Neural progenitor cell (in vitro differentiated cells): ENCODE measurements at regions not wholly inside any gene's neighbourhood (a gene's known extent, or its start where the extent isn't known, plus 50 kb on each side); places are given as distances from the start of the nearest gene placed in this dataset.

Experiments used
- CTCF ChIP-seq: fragments of 200-600 bp; sonication (generic); IDR thresholded peaks from 2 replicates; pipeline ENCODE4 v1.5.1; 2017; ENCODE audit warnings: antibody characterized with exemption, mild to moderate bottlenecking
- EZH2 ChIP-seq: fragments of 200-600 bp; sonication (generic); IDR thresholded peaks from 2 replicates; pipeline ENCODE4 v1.6.1; 2017; ENCODE audit warnings: antibody characterized with exemption, mild to moderate bottlenecking, moderate library complexity
- EZH2phosphoT487 ChIP-seq: fragments of 200-600 bp; sonication (generic); IDR thresholded peaks from 2 replicates; pipeline ENCODE4 v1.6.1; 2017; ENCODE audit warnings: antibody characterized with exemption

- TF ChIP-seq CTCF (no peak), EZH2 (no peak), EZH2phosphoT487 (no peak)
Observed at GRCh38 chr3:65193531-65193930, 505.7 kb upstream of the ADAMTS9 start.
